Uterus (tissue), 2 donors: ENCODE measurements at regions not wholly inside any gene's neighbourhood (a gene's known extent, or its start where the extent isn't known, plus 50 kb on each side); places are given as distances from the start of the nearest gene placed in this dataset.

ENCODE experiments used
- POLR2A ChIP-seq, 2 donors: fragments of 450-650 bp; IDR thresholded peaks; one replicate each; pipeline ENCODE4 v1.6.1; 2016; ENCODE audit warnings: antibody characterized with exemption in 2 of 2, mild to moderate bottlenecking in 1 of 2, moderate library complexity in 1 of 2
- TF ChIP-seq, protein P1 (sequence below), 4 experiments: fragments of 200-600 bp in 2 of 4; fragments of 450-650 bp in 2 of 4; sonication (generic) in 2 of 4; IDR thresholded peaks; one replicate each; pipeline ENCODE4 v1.5.1; 2016 to 2019; ENCODE audit warnings: antibody characterized with exemption in 4 of 4, mild to moderate bottlenecking in 2 of 4, moderate library complexity in 1 of 4

- TF ChIP-seq, protein P1, sequence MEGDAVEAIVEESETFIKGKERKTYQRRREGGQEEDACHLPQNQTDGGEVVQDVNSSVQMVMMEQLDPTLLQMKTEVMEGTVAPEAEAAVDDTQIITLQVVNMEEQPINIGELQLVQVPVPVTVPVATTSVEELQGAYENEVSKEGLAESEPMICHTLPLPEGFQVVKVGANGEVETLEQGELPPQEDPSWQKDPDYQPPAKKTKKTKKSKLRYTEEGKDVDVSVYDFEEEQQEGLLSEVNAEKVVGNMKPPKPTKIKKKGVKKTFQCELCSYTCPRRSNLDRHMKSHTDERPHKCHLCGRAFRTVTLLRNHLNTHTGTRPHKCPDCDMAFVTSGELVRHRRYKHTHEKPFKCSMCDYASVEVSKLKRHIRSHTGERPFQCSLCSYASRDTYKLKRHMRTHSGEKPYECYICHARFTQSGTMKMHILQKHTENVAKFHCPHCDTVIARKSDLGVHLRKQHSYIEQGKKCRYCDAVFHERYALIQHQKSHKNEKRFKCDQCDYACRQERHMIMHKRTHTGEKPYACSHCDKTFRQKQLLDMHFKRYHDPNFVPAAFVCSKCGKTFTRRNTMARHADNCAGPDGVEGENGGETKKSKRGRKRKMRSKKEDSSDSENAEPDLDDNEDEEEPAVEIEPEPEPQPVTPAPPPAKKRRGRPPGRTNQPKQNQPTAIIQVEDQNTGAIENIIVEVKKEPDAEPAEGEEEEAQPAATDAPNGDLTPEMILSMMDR (IDR thresholded peaks at IDR 0.05): no peak
- TF ChIP-seq POLR2A (IDR thresholded peaks at IDR 0.05): no peak
Observed at GRCh38 chr14:97349946-97350345, 552.8 kb downstream of the VRK1 start.
